HCT116 (cell line): ENCODE measurements at regions not wholly inside any gene's neighbourhood (a gene's known extent, or its start where the extent isn't known, plus 50 kb on each side); places are given as distances from the start of the nearest gene placed in this dataset.

Source experiments
- ATAC-seq: fragments of 200-7000 bp; cut with Tn5 transposase; 2 replicates; pipeline ENCODE4 v1.9.1; 2020; ENCODE audit warnings: mild to moderate bottlenecking, moderate library complexity
- BruUV-seq: library from RNA; stranded (reverse); fragments of 400-500 nt; replicated peaks from 2 replicates; lab custom pipeline; 2021; lab: Mats Ljungman, UMichigan
- CTCF ChIA-PET: fragments of 300-600 bp; sonication (Branson Sonifier 250); formaldehyde crosslinking; loops from one replicate; lab custom pipeline; 2021; ENCODE audit warnings: antibody characterized with exemption; lab: Charles Lee
- POLR2A ChIA-PET: fragments of 300-600, 350-600 bp; sonication (Branson Sonifier 250); formaldehyde crosslinking; loops from one replicate; lab custom pipeline; 2021; ENCODE audit warnings: antibody characterized with exemption; lab: Charles Lee
- RAD21 ChIA-PET, 2 experiments: fragments of 300-600 bp; sonication (Branson Sonifier 250); formaldehyde crosslinking; loops; one replicate each; lab custom pipeline; 2023; ENCODE audit warnings: low total read pairs in 2 of 2; ENCODE audit not compliant: uncharacterized antibody in 2 of 2, unreplicated experiment in 2 of 2, low non-redundant PET in 1 of 2; lab: Charles Lee
- DNase-seq: peaks from one replicate; pipeline ENCODE4 v3.0.0-alpha.2; 2010; ENCODE audit warnings: low read depth, low spot score
- H2AFZ ChIP-seq: fragments of 200-600 bp; shearing (Covaris generic), sonication (generic); 2 replicates; pipeline ENCODE4 v1.6.1; 2017; ENCODE audit warnings: low read depth, mixed run types, mixed read lengths, antibody characterized with exemption, low read length; ENCODE audit not compliant: poor library complexity, severe bottlenecking
- H3K27ac ChIP-seq: 2 replicates; pipeline ENCODE4 v1.5.1; 2012; ENCODE audit warnings: low read depth, low read length
- H3K27me3 ChIP-seq: fragments of 200-600 bp; sonication (generic); 2 replicates; pipeline ENCODE4 v1.6.1; 2016; ENCODE audit warnings: mixed run types, low read length, mixed read lengths; ENCODE audit not compliant: insufficient read depth
- H3K36me3 ChIP-seq, 2 experiments: fragments of 200-500 bp in 1 of 2; fragments of 200-600 bp in 1 of 2; sonication (Bioruptor generic) in 1 of 2; sonication (generic) in 1 of 2; 2 replicates each; pipeline versions ENCODE4 v1.5.1 to v1.6.1; 2014 to 2016; ENCODE audit warnings: low read length in 2 of 2, inconsistent platforms in 1 of 2, mixed read lengths in 1 of 2, mixed run types in 1 of 2; ENCODE audit not compliant: insufficient read depth in 2 of 2, control insufficient read depth in 1 of 2
- H3K4me1 ChIP-seq, 2 experiments: fragments of 200-600 bp in 1 of 2; sonication (generic) in 1 of 2; 2 replicates each; pipeline versions ENCODE4 v1.5.1 to v1.6.1; 2012 to 2017; ENCODE audit warnings: low read length in 2 of 2, inconsistent platforms in 1 of 2, mild to moderate bottlenecking in 1 of 2, mixed read lengths in 1 of 2, mixed run types in 1 of 2, moderate library complexity in 1 of 2; ENCODE audit not compliant: insufficient read depth in 2 of 2, control insufficient read depth in 1 of 2
- H3K4me2 ChIP-seq: fragments of 200-600 bp; sonication (generic); 2 replicates; pipeline ENCODE4 v1.6.1; 2017; ENCODE audit warnings: mixed run types, low read length, mixed read lengths
- H3K4me3 ChIP-seq, 2 experiments: fragments of 200-600 bp in 1 of 2; sonication (generic) in 1 of 2; replicated peaks in 1 of 2; 2 replicates each; pipeline ENCODE4 v1.5.1; 2011 to 2016; ENCODE audit warnings: low read length in 2 of 2, control low read depth in 1 of 2, low read depth in 1 of 2, mild to moderate bottlenecking in 1 of 2, mixed read lengths in 1 of 2, mixed run types in 1 of 2
- H3K79me2 ChIP-seq: fragments of 200-600 bp; sonication (generic); 2 replicates; pipeline ENCODE4 v1.6.1; 2017; ENCODE audit warnings: mild to moderate bottlenecking, mixed run types, low read length, moderate library complexity, mixed read lengths; ENCODE audit not compliant: insufficient read depth
- H3K9ac ChIP-seq: fragments of 200-600 bp; sonication (generic); 2 replicates; pipeline ENCODE4 v1.6.1; 2016; ENCODE audit warnings: low read length, mixed read lengths
- H3K9me2 ChIP-seq: fragments of 200-600 bp; sonication (generic), shearing (Covaris generic); 2 replicates; pipeline ENCODE4 v1.6.1; 2017; ENCODE audit warnings: mixed run types, mild to moderate bottlenecking, moderate library complexity; ENCODE audit not compliant: insufficient read depth
- H3K9me3 ChIP-seq, 2 experiments: fragments of 200-500 bp in 1 of 2; fragments of 200-600 bp in 1 of 2; sonication (Bioruptor generic) in 1 of 2; sonication (generic) in 1 of 2; 2 replicates each; pipeline ENCODE4 v1.6.1; 2014 to 2017; ENCODE audit warnings: low read length in 2 of 2, mixed read lengths in 2 of 2, inconsistent platforms in 1 of 2, low read depth in 1 of 2, mild to moderate bottlenecking in 1 of 2, mixed run types in 1 of 2, moderate library complexity in 1 of 2; ENCODE audit not compliant: control insufficient read depth in 1 of 2, insufficient read depth in 1 of 2
- H4K20me1 ChIP-seq: fragments of 200-600 bp; sonication (generic), shearing (Covaris generic); 2 replicates; pipeline ENCODE4 v1.6.1; 2017; ENCODE audit warnings: mixed run types, mild to moderate bottlenecking, moderate library complexity; ENCODE audit not compliant: insufficient read depth
- SP1 ChIP-seq: IDR thresholded peaks from 2 replicates; pipeline ENCODE4 v1.6.1; 2012; ENCODE audit warnings: low read depth
- ZNF274 ChIP-seq: fragments of 200-500 bp; sonication (Bioruptor generic); IDR thresholded peaks from 2 replicates; pipeline ENCODE4 v1.6.1; 2014; ENCODE audit warnings: mild to moderate bottlenecking, low read depth, low read length, inconsistent platforms
- intact Hi-C: fragments of 100-400 bp; cut with micrococcal nuclease; formaldehyde crosslinking; loops from 2 replicates; pipeline ENCODE4 v1.10.0; 2022
- TF ChIP-seq, protein P1 (sequence below): IDR thresholded peaks from 2 replicates; pipeline ENCODE4 v1.6.1; 2012; ENCODE audit warnings: low read depth

DNA sequence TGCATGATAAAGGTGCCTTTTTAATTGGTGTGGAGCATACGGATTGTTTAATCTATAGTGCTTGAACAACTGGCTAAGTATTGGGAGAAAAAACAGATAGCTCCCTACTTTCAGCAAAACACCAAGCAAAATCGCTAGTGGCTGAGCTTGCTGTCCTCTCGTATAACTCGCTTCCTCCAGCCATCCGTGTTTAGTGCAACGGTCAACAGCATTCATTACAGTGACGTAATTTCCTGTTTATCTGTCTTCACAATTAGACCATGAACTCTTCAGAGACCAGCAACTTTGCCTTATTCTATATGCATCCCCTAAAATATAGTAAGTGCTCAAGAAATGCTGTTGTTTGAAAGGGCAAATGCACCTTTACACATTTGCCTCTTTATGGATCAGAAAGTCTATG is 511.9 kb downstream of the HAPSTR1 start:
- ATAC-seq, result no peak
- CTCF ChIA-PET, result no interaction called here
- BruUV-seq, result no TSS peak

More for the DNA sequence above, 511.9 kb downstream of the HAPSTR1 start:
- Histone ChIP-seq H3K79me2 (no peaks in the 10 kb centered on the region), H4K20me1 (no peaks in the 10 kb centered on the region), H3K9me3 (no peaks in the 10 kb centered on the region), H2AFZ (no peak overlapping the region), H3K9ac (no peak overlapping the region), H3K27me3 (peaks cover 8% of the 10 kb centered on the region; the same call in 1 of the 2 replicates), H3K27ac (no peak overlapping the region), H3K4me3 (no peak overlapping the region), H3K9me2 (no peaks in the 10 kb centered on the region), H3K36me3 (no peaks in the 10 kb centered on the region), H3K4me1 (no peaks in the 10 kb centered on the region), H3K4me2 (no peak overlapping the region)
- TF ChIP-seq, protein P1, sequence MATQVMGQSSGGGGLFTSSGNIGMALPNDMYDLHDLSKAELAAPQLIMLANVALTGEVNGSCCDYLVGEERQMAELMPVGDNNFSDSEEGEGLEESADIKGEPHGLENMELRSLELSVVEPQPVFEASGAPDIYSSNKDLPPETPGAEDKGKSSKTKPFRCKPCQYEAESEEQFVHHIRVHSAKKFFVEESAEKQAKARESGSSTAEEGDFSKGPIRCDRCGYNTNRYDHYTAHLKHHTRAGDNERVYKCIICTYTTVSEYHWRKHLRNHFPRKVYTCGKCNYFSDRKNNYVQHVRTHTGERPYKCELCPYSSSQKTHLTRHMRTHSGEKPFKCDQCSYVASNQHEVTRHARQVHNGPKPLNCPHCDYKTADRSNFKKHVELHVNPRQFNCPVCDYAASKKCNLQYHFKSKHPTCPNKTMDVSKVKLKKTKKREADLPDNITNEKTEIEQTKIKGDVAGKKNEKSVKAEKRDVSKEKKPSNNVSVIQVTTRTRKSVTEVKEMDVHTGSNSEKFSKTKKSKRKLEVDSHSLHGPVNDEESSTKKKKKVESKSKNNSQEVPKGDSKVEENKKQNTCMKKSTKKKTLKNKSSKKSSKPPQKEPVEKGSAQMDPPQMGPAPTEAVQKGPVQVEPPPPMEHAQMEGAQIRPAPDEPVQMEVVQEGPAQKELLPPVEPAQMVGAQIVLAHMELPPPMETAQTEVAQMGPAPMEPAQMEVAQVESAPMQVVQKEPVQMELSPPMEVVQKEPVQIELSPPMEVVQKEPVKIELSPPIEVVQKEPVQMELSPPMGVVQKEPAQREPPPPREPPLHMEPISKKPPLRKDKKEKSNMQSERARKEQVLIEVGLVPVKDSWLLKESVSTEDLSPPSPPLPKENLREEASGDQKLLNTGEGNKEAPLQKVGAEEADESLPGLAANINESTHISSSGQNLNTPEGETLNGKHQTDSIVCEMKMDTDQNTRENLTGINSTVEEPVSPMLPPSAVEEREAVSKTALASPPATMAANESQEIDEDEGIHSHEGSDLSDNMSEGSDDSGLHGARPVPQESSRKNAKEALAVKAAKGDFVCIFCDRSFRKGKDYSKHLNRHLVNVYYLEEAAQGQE, result no peak
- TF ChIP-seq SP1 (no peak), ZNF274 (no peak)
- RAD21 ChIA-PET, result no interaction called here
- POLR2A ChIA-PET, result no interaction called here
- intact Hi-C loops, result no loop called here
- DNase-seq, result no peak
